SIG-M5 treated with dmso at 0.1 percent for 504 hours (cell line): ENCODE measurements at regions not wholly inside any gene's neighbourhood (a gene's known extent, or its start where the extent isn't known, plus 50 kb on each side); places are given as distances from the start of the nearest gene placed in this dataset.
"Not testable (repeated sequence)": the region's sequence is repeated elsewhere in the genome, so short reads cannot be mapped to it uniquely, and the experiment has no call there.

Experiments
- DNase-seq: peaks from one replicate; lab custom pipeline; 2025; ENCODE audit not compliant: unreplicated experiment; lab: John Stamatoyannopoulos, UW

- DNase-seq: no peak
These were observed 1668.0 kb upstream of the C9orf72 start for GRCh38 chr9:29241320-29241719.

DNA sequence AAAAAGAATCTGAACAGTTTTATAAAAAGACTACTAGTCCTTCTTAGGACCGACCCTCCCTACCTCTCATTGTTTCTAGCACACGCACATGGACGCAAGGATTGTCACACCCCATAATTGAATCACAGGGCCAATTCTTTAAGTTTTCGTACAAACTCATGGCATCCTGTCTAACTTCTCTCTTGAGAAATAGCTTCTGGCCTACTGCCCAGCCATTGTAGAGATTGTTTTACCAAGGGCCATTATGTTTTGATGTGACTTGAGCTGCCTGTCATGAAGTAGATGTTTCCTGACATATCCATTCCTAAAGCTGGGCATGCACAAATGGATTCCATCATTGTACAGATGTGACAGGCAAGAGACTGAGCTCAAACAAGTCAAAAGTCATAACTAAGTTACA is 1672.1 kb upstream of the C9orf72 start:
- no peak for DNase-seq

- DNase-seq: not testable (repeated sequence)
These were observed 1697.1 kb upstream of the C9orf72 start for GRCh38 chr9:29270400-29270799.

DNA sequence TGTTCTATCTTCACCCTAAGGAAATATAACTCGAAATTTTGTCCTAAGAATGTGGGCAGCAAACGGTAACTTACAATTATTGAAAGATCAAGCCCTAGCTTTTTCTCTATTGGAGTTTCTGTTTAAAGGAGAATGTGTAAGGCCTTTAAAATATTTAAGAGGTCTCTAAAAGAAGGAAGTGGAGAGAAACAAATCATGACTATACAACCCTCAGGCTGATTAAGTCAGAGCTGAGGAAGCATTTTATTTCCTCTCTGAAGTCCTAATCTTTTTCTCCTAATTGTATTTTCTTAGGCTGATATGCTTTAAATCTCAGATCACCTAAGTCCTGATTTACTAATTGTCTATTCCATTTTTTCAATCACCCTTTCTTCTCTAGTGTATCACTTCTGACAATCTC is 1708.8 kb upstream of the C9orf72 start:
- no peak for DNase-seq

DNA sequence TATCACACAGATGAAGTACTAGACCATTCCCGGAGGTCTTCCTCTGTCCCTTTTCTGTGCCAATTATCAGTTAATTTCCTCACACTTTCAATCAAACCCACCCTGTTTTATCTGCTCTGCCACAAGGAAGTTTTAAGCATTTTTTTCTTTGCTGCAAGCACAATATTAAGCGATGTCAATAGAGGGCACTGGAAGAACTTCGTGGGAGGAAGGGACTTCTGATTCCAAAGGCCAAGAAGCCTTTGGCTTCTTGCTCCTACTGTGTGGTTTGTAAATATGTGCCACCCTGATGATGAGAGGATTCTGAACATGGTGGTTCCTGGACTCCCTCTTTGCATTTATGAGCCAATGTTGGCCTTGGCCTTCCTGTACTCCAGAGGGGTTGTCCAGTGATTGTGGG is 1712.5 kb upstream of the C9orf72 start:
- DNase-seq: no peak

DNA sequence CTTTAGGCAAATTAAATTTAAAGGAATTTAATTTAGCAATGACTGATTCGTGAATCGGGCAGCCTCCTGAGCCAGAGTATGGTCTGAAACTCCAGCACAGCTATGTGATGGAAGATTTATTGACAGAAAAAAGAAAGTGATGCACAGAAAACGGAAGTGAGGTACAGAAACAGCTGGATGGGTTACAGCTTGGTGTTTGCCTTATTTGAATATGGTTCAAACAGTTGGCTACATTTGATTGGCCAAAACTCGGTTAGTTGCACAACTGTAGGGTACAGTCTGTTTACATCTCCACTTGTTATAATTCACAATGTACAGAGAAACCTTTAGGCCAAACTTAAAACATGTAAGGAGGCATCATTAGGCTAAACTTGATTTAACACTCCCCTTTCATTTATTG is 1716.1 kb upstream of the C9orf72 start:
- DNase-seq: no peak

DNA sequence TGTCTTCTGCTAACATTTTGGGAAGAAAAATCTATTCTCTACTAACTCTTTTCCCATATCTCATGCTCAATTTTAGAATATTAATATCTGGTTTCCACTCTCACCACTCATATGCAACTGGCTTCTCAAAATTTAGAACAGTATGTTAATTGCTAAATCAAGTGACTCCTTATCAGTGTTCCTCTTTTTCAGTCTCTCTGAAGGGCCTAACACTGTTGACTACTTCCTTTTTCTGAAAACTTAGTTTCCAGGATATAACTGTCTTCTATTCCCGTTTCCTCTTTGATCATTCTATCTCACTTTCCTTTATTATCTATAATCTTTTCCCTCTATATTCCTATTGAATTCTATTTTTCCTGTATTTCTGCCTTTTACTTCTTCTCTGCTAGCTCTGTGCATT is 1717.2 kb upstream of the C9orf72 start:
- peak; percentile 59 for DNase-seq

DNA sequence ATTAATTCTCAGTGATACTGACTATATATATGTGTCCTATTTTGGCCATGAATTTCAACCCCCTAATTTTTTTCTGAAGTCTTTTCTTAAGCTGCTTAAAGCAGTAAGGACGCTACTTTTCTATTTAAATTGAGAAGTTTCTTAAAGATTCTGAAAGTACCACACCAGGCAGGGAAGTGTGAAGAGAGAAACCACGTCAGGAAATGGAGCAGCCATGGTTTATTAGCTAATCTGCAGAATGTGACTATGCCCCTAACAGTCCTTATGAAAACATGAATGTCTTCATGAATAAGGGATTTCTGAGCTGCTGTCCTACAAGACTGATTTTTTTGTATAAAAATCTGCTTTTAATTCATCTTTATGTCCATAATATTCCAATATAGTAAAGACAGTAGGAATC is 1724.3 kb upstream of the C9orf72 start:
- no peak for DNase-seq

DNA sequence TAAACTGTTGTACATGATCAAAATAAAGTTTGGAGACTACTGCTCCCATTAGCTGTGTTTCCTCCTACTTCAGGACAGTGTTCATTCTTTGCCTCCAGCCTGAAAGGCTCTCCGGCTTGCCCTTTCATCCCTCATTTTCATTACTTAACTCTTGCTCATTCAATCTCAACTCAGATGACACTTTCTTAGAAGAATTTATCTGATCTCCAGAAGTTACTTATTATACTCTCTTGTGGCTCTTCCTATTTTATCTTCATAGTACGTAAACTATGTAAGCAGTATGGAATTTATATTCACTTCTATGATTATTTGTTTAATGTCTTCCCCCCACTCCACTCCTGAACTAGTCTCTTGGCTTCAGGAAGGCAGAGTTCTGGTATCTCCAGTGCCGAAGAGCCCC is 1737.9 kb upstream of the C9orf72 start:
- no peak for DNase-seq

GRCh38 chr9:29312327-29312726 is 1739.0 kb upstream of the C9orf72 start:
- no peak for DNase-seq

DNA sequence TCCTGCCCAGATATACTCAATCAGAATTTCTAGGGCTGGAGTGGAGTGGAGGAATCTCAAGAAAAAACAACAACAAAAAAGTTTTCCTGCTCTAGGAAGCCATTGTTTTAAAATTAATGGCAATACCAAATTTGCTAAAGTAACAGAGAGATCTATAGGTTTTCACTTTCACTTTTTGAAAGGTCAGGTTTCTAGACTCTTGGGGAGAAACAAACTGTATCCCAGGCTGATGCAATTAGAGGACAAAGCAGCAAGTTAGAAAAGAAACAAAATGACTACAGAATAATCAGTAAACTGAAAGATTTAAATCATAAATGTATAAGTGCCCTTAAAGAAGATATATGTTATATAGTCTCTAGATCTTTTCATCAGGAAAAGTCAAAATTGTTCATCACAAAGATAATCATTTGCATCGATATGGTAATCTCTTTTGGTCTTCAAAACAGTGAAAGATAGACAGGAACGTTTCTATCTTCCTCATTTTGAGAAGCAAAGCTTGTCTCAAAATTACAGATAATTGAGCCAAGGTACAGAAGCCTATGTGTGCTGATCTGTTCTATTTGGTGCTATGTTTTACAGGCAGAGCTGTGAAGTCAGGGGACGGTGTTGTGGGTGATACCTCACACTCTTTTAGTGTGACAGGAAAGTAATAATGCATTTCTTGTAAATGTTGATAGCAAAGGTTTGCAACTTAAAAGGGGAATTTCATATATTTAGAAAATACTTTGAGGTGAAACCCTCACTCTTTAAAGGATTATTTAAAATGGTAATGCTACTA is 1746.6 kb upstream of the C9orf72 start:
- no peak for DNase-seq

GRCh38 chr9:29322240-29322639 is 1749.0 kb upstream of the C9orf72 start:
- DNase-seq: no peak

- no peak for DNase-seq
These were observed 1752.6 kb upstream of the C9orf72 start for GRCh38 chr9:29325894-29326293.

DNA sequence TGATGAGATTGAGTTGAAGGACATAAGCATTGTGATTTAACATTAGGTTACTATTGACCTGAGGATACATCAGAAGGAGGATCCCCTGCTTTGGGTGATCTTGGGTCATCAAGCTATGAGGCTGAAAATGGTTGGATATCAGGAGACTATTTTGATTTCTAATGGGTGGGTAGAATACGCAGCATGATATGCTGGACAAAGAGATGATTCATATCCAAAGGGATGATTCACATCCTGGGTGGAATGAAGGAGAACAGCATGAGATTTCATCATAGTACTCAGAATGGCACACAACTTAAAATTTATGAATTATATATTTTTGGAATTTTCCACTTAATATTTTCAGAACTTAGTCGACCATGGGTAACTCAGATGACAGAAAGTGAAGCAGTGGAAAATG is 1759.5 kb upstream of the C9orf72 start:
- DNase-seq: no peak

- no peak for DNase-seq
These were observed 1763.0 kb upstream of the C9orf72 start for GRCh38 chr9:29336281-29336680.

GRCh38 chr9:29339387-29339786 is 1766.1 kb upstream of the C9orf72 start:
- no peak for DNase-seq

GRCh38 chr9:29348999-29349398 is 1775.7 kb upstream of the C9orf72 start:
- DNase-seq: no peak

DNA sequence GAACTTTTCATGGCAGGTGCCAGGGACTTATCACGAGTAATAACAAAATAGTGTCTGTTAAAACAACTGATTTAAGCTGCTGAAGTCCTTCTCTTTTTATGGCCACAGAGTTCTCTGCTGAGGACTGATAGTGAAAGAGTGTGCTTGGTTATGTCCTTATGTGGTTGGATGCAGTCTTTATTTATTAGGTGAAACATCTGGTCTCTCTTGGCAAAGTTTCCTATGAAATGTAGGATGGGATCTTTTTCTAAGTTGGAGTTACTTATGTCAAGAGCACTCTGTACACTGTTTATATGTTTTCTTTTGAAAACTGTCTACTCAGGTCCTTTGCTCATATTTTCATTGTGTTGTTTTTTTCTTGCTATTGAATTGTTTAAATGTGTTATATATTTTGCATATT is 1816.1 kb upstream of the C9orf72 start:
- no peak for DNase-seq

DNA sequence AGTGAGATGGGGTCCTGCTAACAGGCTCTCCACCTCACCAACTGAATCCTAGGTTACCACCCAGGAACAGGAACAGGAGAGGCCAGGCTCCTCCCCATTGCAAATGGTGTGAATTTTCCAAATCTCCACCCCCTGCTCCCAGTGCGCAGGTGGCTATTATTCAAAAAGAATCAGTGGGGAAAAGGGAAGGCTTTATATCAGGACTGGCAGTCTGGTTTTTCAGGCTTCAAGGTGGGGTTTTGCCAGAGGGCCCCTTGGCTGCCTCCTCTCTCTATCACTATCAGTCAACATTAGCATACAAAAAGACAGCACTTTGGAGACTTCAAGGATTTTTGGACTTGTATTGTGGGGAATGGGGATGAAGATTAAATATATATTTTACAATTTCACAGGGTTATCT is 1817.6 kb upstream of the C9orf72 start:
- no peak for DNase-seq

GRCh38 chr9:29393064-29393463 is 1819.8 kb upstream of the C9orf72 start:
- DNase-seq: no peak

GRCh38 chr9:29394855-29395254 is 1821.6 kb upstream of the C9orf72 start:
- no peak for DNase-seq

DNA sequence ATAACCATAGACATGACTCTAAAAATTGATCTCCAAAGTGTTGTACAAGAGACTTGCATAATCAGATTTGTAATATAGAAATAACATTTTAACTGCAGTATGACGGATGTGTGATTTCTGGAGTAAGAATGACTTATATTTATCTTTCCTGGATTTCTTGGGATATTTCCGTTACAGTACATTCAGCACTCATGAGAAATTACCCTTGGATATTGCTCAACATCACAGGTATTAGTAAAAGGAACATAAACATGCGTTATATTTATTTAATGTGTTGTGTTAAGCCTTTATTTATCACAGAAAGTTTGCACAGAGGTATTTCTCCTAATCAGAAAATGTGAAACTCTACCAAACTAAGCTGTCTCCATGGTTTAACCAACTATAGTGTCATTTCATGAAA is 1823.9 kb upstream of the C9orf72 start:
- DNase-seq: no peak

DNA sequence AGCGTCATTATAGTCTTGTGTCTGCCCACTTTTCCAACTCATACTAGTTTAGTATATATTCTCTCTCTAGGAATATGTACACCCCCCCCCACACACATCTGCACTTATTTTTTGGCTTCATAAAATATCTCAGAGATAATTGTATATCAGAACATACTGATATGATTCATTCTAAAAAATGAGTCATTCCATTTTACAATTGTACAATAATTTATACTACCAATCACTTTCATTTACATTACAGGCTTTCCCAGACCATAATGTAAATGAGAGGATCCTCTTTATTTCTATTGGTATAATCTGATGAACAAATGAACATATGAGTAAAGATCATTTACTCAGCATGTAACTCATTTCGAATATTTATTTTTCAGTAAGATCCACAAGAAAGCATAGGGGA is 1842.9 kb upstream of the C9orf72 start:
- DNase-seq: no peak
